CD4-positive, alpha-beta T cell treated with Interferon alpha-2 for 1 hour (primary cell): ENCODE measurements at regions not wholly inside any gene's neighbourhood (a gene's known extent, or its start where the extent isn't known, plus 50 kb on each side); places are given as distances from the start of the nearest gene placed in this dataset.
A peak's percentile ranks its signal among the peaks of the same experiment; 100 is the strongest.
"Not testable (repeated sequence)": the region's sequence is repeated elsewhere in the genome, so short reads cannot be mapped to it uniquely, and the experiment has no call there.

ENCODE experiments used
- DNase-seq, 2 donors: peaks; one replicate each; pipeline ENCODE4 v3.0.0-alpha.2; 2020 to 2022

DNA sequence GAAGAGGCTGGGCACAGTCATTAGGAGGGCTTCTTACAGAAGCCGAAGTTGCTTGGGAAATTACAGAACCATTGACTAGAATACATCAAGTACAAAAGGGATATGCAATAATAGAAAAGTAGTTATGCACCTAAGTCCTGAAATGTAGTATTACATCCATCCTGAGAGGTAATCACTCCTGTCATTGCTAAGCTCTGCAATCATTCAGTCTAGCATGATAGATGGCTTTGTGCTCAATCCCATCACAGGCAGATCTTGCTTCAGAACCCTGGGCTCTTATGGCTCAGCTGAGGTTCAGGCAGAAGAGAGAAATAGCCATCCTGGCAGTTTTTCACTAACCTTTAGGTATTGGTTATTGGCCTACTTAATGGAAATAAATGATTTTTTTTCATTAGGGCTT, 231.7 kb upstream of the AFF2 start:
- no peak for DNase-seq

DNA sequence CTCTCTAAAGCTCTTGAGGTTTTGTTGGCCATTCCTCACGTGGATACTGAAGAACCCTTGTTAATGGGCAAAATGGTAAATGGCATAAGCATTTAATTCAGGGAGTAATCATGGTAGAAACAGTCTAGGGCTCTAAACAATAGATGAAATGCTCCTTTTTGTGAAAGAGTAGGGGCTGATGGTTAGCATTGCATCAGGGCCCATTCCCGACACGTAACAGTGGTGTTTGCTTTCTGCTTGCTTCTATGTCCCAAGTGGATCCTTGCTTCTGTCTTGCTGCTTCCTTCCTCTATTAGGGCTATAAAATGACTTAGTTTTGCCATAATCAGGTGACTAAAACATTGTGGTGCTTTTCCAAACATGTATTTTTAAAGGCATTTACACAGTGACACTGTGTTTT, 230.9 kb upstream of the AFF2 start:
- no peak for DNase-seq

DNA sequence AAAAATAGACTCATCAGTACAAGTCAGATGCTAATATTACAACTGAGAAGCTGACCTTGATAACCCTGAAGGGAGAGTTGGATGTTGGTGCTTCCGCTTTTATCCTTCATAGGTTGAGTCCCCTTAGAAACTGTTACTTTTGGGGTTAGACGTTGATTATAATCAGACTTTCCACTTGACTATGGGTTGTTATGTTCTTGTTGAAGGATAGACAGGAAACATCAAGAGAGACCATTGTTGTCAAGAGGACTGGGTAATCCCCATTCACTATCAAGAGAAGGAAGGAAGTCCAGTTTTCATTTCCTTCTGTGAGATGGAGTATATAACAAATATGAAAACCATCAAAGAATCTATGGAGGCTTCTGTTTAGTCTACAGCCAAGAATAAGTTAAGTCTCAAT, 229.9 kb upstream of the AFF2 start:
- DNase-seq: peak in 1 of 2 donors; percentile 10

DNA sequence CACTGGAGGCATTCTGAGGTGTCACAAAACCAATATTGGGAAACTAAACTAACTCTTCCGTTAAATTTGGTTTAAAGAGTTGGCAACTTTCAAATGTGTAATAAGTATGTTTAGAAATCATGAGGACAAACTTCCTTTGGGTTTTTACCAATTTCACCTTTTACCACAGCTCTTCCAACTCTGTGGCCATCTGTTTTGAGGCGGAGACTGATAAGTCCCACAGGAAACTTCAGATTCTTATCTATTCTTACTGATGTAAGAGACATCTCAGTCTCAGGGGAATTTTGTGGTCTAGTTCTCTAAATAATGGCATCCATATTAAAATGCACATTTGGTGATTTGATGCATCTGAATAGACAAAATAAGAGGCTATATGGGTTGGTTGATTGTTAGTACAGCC, 229.2 kb upstream of the AFF2 start:
- DNase-seq: peak in 1 of 2 donors; percentile 4

DNA sequence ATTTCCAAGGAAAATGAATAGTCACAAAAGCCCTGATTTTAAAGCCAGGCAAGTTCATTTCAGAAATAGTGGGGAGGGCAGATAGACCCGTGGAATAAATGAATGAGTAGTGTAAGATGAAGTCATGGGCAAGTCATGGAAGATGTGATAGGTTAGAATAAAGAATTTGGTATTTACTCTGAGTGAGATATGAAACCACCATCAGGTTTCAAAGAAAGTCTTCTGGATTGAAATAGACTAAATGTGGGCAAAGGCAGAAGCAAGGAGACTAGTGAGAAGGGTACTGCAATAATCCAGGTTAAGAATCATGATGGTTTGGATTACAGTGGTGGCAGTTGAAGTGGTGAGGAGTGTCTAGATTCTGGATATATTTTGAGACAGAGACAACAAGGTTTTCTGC, 218.5 kb upstream of the AFF2 start:
- DNase-seq: no peak

DNA sequence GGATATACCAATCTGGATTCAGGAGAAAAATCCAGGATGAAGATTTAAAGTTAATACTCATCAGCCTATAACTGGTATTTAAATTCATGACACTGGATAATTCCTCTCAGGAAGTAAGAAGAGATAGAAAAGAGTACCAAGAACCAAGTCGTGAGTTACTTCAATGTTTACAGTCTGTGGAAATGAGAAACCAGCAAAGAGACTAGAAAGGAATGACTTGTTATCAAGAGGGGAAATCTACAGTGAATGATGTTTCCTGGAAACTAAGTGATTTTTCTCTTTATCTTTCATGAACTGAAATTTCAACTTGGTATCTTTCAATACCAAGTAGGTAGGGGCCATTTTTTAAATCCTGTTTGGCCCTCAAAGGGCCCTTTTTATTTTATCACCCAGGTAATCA, 217.9 kb upstream of the AFF2 start:
- DNase-seq: peak in 1 of 2 donors; percentile 17

DNA sequence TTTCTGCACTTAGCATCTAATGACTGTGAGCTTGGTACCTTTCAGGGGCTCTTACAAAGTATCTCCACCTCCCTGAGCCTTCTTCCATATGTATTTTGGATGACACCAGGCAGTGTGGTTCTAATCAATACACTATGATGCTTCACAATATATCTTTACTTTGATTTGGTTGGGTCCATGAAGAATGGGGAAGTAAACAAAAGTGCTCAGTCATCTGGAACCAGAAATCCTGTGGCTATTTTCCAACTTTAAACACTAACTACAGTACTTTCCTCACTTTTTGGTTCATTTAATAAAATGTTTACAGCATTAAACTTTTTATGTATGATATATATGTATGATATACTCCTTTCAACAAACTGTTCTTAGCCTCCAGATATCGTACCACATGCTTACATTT, 216.4 kb upstream of the AFF2 start:
- no peak for DNase-seq

DNA sequence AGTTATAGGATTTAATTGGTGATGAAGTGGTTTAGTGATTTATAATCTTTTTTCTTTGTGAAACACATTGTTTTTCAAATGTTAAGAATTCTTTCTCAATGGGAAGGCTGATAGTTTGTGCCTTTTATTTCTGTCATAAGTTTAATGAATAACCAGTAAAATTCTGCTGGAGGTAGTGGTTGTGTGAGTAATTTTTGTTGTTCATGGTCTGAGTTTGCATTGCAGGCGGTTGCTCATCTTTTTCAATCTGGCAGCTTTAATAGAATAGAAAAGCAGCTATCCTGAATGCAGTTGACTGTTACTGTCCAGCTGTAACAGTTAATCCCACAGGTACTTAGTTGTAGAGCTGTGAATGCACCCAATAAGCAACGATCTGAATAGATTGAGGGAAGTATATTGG, 215.6 kb upstream of the AFF2 start:
- no peak for DNase-seq

DNA sequence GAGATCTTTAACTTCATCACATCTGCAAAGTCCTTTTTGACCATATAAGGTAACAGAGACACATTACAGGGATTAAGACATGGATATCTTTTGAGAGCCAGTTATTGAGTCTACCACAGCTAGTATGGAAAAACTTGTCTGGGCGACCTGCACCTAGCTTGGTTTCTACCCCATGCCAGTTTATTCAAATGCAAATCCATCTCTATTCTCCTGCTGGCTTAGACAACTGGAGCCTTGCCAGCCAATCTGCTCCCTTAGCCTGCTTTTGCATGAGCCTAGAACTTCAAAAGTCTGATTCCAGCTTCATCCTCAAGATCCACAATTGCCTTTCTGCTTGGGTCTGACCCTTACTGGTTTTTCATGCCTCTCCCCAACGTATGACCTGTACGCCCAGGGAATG, 212.0 kb upstream of the AFF2 start:
- no peak for DNase-seq

DNA sequence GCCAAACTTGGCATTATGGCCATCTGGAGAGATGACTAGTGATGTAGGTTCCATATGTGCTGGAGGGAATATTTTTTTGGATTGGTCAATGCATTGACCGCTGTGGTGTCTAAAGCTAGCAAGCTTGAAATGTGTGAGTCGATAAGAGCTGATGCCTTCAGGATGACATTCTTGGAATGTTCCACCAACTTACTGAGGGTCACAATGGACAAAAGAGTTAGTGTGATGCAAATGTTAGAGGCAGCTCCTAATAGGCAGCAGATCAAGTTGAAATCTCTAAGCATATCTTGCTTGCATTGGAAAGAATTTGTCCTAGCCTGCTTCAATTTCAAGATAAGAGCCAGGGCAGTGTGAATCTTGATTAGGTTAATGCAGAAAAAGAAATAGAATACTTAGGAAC, 210.4 kb upstream of the AFF2 start:
- no peak for DNase-seq

DNA sequence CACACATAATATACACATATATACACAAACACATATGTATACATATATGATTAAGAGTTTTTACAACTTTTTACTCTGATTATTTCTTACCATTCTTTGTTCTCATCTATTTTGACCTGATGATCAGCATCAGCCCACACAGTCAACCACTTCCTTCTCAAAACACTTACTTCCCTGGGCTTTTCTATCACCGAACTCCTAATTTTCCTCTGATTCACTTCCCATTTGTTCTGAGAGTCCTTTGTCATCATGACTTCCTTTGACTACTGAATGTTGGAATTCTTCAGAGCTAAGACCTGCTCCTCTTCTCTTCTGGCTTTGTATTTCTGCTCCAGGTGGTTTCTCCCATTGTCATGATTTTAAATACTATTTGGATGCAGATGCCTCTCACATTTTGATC, 209.5 kb upstream of the AFF2 start:
- no peak for DNase-seq

DNA sequence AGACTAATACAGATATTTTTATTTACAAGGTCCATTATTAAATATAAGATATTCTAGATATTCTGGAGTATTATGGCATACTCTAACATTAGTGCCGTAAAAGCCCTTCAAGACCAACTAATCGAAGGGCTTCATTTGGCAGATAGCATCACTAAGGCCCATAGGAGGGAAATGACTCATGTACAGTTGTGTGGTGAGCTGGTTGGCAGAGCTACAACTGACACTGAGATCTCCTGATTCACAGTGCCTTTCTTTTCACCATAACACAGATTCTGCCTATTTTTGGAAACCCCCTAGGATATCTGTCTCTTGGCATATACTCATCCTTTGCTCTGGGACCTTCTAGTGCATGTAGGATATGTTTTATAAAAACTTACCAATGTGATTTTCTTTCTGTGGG, 201.7 kb upstream of the AFF2 start:
- no peak for DNase-seq

DNA sequence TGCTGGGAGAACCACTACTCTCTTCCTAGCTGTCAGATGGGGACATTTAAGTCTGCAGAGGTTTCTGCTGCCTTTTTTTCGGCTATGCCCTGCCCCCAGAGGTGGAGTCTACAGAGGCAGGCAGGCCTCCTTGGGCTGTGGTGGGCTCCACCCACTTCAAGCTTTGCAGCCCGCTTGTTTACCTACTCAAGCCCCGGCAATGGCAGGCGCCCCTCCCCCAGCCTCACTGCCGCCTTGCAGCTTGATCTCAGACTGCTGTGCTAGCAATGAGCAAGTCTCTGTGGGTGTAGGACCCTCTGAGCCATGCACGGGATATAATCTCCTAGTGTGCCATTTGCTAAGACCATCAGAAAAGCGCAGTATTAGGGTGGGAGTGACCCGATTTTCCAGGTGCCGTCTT, 195.2 kb upstream of the AFF2 start:
- not testable (repeated sequence) for DNase-seq

DNA sequence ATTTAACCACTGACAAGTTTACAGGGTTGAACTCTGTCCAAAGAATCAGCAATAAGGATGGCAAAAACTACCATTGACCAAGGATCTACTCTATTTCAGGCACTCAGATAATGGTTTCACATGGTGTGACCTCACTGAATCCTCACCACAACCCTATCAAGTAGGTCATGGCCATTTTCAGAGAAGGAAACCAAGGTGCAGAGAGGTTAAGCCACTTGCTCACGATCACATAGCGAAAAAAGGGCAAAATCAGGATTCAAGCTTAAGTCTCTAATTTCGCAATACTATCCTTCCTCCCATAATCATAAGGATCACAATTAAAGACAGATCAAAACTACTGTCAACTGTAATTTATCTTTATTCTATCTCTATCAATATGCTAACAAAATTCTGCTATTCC, 191.0 kb upstream of the AFF2 start:
- DNase-seq: no peak

DNA sequence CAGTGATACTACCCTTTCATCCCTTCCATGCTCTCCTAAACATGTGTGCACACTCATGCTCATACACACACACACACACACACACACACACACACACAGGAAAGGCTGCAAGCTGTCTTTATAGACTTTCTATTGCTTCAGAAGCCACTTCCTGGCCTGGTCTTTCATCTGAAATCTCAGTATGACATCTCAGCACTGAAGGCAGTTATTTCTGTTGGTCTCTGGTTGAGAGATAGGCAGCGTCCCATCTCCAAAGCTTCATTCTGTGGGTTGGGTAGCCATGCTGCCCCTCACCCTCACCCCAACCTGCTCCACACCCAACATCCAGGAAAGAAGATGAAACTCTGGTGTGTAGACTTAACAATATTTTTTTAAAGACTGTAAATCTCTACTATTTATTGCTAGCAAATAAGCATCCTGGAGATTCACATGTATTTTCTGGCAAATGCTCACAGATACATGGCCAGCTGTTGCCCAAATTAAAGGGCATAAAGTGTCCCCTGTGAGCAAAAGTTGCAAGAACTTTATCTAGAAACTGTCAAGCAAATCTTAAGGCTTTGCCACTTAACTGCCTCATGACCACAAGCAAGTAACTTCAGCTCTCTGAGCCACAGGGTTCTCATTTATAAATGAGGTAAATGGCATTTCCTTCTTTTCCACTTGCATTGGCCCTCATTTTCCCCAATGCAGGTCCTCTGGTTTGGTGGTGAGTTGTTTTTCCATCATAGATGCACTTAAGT, 189.8 kb upstream of the AFF2 start:
- peak; percentile 59 to 76 for DNase-seq

DNA sequence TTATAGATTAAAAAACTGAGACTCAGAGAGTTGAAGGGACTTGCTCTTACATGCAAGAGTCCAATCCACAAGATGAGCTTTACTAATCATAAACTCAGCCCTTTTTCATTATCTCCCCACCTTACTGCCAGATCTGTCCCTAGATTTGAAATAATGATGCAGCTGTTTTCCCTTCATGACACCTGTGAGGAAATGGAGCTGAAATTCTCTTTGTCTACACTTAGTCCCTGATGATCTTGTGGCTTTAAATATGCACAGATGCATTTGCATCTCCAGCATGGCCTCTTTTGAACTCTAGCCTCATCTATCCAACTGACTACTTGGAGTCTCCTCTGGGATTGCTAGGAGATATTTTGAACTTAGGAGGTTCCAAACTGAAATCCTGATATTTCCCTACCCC, 188.9 kb upstream of the AFF2 start:
- no peak for DNase-seq

DNA sequence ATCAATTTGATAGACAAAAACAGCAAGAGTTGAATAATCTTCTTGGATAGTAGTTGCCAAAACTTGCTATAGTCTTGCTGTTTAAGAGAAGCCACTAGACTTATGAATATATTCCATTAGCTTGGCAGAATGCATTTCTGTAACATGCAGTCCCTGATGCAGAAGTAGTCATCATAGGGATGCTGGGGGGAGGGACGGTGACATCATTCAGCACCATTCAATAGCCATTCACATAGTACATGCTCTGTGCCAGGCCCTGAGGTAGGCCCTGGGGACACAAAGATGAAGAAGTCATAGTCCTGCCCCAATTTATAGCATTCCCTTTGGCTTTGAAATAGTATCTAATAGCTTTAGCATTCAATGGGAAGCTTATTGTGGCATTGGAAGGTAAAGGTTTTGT, 185.5 kb upstream of the AFF2 start:
- DNase-seq: no peak

DNA sequence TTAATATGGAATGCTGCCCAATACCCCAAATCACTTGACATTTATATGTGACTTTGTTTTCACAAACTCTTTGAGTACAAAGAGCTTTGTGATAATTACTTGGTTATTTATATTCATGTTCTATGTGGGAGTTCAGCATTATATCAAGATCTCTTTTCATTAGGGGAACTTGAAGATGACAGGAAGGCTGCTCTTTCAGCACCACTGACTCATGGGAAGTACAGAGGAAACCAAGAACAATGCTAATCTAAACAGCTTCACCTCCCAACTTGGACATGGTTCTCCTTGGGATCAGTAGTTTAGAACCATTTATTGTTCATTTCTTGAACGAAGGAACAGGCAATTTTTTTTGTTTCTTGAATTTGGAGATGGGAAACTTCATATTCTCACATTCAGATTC, 184.0 kb upstream of the AFF2 start:
- DNase-seq: no peak

DNA sequence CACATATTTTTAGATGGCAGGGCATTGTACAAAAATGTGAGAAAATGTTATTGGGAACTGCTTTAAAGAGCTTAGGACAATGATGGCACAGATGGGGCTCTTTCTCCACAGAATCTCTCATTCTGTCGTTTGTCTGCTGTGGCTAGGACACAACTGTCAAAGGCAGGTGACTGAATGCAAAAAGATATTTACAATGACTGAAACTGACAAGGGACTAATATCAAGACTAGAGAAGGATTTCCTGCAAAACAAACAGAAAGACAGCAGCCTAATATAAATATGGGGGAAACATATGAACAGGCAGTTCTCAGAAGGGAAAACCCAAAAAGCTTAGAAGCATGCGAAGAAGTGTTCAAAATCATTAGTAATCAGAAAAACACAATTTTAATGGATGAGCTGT, 177.5 kb upstream of the AFF2 start:
- no peak for DNase-seq

DNA sequence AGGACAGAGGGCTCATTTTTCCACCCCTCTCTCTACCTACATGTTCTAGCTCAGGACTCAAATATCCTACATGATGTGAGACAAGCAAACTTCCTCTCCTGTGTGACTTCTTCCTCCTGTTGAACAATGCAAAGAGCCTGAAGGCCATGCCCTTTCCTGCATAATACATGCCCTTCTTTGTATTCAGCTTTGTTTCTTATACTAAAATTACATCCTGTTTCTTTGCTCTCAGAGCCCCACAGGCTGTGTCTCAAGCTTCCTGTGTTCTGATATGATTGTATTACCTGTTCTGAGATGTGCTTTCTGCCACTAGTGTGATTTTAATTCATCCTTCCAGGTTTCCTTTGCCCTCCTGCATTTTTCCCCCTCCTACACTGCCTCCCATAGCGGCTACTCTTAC, 166.4 kb upstream of the AFF2 start:
- peak in 1 of 2 donors; percentile 26 for DNase-seq

DNA sequence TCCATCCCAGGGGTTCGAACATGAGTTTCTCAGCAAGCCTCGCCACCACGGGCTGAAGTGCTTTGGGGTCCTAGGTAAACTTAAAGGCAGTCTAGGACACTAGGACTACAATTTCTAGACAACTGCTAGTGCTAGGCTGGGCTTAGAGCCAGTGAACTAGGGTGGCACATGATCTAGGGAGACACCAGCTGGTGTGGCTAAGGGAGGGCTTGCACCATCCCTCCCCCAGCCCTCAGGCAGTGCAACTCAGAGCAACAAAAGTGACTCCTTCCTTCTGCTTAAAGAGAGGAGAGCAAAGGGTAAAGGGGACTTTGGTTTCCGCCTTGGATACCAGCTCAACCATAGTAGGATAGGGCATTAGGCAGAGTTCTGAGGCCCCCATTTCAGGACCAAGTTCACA, 162.5 kb upstream of the AFF2 start:
- no peak for DNase-seq

DNA sequence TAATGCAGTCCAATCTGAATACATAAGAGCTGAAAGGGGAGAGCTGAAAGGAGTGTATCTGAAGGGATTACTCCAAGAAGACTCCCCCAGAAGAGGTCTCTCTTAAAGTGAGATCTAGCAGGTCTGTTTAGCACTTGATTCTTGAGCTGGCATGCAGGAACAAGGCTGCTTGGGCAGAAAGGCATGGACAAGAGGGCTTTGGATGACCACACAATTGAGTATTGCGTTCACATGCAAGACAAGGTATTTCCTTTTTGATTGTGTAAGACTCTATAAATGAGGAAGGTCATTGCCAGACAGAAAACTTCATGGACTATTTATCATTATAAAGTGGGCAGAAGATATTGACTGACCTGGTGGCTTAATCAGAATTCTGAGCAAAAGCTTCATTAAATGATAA, 145.5 kb upstream of the AFF2 start:
- DNase-seq: no peak

DNA sequence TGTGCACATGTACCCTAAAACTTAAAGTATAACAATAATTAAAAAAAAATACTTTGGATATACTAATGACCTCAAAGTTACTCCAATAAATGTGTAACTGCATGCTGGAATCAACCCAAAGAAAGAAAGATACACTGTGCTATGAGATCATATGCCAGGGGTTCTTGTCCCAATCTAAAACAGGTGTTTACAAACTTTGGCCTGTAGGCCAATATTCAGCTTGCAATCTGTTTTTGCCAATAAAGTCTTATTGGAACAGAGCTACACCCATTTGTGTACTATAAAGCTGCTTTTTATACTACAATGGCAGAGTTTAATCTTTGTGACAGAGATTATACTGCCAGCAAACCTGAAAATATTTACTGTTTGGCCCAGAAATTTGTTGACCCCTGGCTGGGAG, 138.8 kb upstream of the AFF2 start:
- DNase-seq: no peak

DNA sequence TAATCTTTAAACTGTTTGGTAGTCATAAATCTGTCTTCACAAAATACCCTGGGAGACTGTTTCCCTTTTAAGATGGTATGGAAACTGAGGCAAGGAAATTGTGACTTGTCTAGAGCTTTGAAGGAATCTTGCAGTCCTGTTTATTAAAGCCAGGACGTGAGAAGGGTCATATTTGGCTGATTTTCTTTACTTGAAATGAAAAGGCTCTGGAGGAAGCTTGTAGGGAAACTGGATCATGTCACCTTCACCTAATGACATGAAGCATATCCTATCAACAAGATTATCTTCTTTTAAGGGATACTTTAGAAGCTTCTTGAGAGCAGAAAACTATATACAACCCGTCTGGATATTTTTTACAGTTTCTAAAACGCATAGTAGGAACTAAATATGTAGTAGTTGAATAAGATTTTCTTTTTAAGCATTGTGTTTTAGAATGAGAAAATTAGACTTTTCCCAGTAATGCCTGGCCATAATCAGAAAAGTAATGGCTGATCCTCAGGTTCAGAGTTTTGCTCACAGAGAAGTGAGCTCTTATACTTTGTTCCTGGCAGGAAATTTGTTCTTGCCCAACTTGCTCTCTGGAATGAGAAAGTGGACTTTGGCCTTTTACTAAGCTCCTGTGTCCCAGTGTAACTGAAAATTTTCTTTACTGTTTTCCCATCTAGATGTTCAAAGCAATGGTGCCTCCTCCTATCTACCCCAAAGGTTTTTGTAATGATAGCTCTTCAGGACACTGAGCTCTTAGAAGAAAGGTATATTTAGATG, 136.8 kb upstream of the AFF2 start:
- DNase-seq: no peak

DNA sequence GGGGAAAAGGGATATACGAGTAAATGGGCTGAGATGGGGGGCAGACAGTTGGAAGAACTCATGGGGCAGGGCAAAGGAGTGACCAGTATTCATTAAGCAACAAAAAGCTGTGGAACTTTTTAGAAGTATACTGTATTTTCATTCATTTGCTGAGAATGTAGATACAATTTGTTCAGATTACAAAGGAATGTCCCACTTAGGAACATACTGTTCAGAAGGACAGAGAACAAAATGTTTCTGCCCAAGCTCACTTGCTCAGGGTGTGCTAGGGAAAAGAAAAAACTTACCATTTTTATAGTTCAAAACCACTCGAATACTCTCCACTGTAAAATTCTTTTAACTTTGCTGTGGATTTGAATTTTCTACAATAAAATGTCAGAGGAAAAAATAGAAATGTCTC, 135.2 kb upstream of the AFF2 start:
- DNase-seq: no peak
